ENCODE measurements at regions not wholly inside any gene's neighbourhood (a gene's known extent, or its start where the extent isn't known, plus 50 kb on each side); places are given as distances from the start of the nearest gene placed in this dataset.

DNA sequence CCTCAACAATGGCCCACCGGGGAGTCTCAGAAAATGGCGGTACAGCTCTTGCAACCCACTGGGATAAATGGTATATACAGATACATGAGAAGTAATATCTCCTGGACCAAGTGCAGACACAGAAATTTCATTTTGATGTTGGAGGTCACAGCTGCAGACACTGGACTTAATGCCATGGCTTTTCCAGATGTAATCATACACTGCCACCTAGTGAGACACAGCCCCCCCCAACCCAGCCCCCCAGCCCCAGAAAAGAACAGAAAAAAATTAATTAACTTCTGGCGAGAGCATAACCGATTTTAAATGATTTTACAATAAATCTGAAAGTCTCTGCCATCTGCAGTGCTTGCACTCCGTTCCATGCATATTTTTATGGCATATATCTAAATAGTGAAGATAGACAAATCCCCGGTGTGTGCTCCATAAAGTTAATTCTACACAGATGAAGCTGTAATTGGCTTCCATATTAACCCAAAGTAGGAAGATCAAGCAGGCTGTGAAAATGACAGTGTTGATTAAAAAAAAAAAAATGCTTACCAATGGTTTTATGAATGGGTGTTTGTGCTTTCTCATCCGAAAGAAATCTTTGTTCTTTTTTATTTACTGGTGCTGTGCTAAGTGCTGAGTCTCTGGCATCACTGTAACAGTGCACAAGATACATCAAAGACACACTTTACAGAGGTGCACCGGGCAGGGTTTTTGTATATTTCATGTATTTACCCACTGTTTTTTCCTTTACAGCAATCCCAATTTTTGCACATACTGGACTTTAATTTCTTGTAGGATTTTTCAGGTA is 804.1 kb downstream of the TFAP2A start:
- DNase-seq (ENCODE audit: low read depth) = no peak

DNA sequence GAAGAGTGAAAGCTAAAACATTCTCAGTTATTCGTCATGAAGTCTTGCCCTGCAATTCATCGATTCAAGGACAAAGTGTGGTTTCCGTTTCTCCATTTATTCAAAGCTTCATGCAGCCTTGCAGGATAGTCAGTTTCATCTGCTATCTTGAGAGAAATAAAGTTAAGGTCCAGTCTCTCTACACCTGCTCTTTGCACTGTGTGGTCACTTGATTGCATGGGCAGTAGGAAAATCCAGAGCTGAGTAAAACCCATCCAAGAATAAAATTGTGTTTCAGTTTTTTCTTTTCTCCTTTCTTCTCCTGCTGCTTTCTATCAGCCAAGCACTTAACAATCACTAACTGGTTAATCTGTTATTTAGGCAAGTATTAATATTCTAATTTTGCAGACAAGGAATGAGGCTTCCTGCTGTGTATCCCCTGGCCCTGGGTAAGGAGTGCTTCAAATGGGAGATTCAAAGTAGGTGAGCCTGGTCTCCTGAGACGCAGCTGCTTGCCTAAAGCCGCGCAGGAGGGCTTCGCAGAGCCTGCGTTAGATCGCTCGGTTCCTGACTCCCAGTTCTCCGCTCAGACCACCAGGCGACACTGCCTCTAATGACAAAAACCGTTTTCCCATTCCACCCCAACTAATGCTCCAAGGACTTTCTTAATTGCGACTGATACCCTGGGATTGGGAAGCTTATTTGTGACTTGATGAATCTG is 808.3 kb downstream of the TFAP2A start:
- no peak for DNase-seq (ENCODE audit: low read depth)

DNA sequence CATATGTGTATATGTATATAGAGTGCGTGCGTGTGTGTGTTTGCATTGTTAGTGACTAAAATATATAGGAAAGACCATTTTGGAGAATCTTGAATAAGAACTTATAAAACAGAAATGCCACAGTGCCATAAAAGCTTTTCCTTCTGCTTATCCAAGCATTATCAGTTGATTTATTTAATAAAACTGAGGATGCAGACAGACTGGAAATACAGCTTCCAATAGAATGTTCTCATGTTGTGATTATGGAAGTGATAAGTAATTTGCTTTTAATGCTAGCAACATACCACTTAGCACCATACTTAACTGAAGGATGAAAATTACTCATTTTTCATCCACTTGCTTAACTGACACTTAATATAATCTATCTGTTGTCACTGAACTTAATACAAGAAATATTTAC is 820.1 kb downstream of the TFAP2A start:
- DNase-seq (ENCODE audit: low read depth) = no peak

DNA sequence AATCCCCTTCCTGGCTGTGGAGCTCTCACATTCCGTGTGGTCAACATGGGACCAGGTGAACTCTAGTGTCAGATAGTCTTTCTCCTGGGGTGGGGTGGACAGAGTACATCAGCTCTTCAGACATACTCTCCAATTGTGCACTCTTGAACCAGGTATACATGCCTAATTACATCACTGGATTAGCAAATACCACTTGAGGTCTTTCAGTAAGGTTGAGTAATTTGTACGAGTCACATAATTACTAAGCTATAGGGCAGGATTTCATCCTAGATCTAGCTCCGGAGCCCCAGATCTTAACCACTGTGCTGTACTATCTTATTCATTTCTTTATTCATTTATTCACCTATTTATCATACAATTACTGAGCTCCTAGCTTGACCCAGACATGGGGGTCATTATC is 821.3 kb downstream of the TFAP2A start:
- no peak for DNase-seq (ENCODE audit: low read depth)

DNA sequence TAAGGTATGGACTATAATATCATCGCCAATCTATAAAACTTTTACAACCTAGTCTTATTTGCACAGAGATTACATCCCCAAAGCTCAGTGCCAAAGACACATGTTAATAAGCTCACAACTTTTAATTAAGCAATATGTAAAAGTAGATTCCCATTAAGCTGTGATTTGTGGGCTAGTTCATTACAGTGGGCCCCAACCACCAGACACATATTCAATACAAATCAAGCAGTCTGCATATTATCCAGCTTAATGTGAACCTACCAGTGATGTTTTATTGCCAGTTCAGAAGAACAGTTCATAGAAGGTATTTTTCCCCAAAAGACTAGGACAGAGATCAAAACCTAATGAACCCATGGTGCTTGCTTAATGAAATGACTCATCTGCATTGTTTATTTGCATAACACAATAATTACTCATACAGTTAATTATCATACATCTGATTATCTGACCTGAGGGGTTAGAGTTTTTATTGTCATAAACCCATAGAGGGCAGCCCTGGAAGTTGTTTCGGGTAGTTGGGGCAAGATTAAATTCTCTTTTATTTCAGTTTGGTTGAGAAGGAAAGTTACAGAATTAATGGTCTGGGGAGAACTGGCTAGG is 831.0 kb downstream of the TFAP2A start:
- DNase-seq (ENCODE audit: low read depth) = no peak

DNA sequence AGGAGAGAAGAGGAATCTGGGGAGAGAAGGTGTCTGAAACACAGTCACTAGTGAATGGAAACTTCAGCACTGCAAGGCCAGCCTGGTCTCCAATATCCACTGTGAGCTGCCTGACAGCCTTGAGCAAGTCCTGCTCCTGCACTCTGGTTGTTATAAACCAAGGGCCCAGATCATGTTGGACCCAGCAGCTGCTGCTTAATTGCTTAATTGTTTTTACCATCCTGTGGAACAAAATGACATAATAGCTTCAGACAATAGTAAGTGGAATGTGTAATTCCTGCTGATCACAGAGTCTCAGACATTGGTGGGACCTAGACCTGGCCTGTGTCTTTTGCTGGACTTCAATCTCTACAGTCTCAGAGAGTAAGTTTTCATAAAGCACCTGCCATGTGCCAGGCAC is 833.7 kb downstream of the TFAP2A start:
- DNase-seq (ENCODE audit: low read depth) = no peak

DNA sequence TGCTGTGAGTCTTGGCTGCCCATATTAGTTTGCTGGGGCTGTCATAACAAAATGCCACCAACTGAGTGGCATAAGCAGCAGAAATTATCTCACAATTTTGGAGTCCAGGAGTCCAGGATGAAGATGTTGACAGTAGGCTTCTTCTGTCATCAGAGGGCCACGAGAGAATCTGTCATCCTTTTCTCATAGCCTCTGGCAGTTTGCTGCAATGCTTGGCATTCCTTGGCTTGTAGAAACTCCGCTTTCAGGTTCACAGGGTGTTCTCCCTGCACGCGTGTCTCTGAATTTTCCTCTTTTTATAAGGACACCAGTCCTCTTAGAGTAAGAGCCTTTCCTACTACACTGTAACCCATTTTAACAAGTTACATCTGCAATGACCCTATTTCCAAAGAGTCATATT is 838.4 kb downstream of the TFAP2A start:
- no peak for DNase-seq (ENCODE audit: low read depth)

DNA sequence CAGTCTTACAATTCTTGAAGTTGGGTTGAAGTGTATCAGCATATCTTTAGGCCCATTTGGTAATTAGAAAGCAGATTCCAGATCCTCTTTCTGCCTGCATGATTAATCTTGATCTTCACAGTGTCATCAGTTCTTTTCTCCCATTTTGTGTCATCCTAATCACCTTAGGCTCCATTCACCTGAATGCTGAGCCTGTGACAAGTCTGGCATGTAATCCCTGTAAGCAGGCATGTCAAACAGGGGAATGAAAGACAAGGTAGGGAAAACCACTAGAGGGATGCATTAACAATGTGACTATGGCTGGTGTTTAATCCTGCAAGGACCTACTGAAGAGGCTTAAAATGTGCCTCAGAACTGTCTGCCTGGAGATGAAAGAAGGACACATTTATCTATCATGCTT is 848.8 kb downstream of the TFAP2A start:
- DNase-seq (ENCODE audit: low read depth) = no peak

DNA sequence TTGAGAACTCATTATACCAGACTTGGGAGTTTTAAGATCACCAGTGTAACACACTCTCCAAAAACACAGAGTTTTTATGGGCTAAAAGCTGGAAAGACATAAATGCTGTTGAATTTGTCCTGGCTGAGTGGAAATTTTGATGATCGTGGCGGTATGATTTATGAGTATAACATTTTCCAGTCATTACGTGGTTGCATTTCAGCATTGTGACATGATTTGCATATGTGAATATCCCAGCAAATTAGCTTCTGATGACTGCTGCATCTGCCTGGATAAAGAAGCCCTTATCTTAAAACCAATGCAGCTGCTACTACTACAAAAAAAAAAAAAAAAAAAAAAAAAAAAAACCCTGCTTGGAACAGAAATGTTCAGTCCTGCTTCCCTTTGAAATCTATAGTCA is 850.9 kb downstream of the TFAP2A start:
- no peak for DNase-seq (ENCODE audit: low read depth)

DNA sequence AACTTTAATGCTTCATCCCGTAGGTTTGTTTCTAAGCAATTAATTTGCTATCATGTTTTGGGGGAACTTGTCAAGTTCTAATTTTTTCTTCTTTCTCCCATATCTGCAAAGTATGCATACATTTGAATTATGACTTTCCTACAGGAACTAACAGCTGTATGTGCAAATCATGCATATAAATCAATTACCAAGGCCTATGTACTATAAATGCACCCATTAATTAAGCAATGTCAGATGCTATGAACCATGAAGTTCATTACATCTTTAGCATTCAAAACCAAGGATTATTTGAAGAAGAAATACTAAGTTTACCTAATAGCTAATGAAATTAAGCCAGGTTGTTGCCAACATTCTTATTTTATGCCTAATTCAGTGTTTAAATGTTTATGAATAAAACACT is 851.3 kb downstream of the TFAP2A start:
- DNase-seq (ENCODE audit: low read depth) = no peak

DNA sequence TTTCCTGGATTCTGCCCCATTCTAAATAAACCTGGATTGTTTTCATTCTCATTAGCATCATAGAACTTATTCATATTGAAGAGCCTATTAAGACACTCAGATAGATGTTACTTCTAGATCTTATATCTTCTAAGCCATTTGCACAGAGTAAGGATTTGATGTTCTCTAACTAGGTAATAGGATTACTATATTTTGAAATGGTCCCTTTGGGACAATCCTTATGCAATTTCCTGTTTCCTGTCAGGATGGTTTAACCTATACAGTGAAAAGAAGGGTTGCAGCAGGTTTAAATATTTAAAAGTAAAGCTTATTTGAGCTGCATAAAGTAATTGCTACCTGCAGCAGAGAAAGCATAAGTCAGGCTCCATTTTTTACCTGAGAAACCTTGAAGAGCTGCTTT is 860.1 kb downstream of the TFAP2A start:
- DNase-seq (ENCODE audit: low read depth) = no peak

DNA sequence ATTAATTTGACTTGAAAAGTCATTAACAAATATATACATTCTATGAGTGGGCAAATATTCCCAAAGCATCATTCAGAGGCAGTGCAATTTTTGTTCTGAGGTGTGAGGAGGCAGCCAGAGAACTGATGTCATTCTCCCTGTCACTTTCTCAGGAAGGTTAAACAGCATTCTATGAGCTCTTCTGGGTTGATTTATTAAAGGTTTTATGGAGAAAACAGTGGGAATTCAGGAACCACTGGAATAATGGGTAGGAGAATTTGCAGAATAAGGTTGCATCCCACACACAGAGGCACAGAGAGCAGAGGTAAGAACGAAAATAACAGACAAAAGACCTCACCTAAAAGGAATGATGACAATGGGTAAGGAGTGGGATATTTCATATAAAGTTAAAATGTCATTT is 860.6 kb downstream of the TFAP2A start:
- DNase-seq (ENCODE audit: low read depth) = no peak

DNA sequence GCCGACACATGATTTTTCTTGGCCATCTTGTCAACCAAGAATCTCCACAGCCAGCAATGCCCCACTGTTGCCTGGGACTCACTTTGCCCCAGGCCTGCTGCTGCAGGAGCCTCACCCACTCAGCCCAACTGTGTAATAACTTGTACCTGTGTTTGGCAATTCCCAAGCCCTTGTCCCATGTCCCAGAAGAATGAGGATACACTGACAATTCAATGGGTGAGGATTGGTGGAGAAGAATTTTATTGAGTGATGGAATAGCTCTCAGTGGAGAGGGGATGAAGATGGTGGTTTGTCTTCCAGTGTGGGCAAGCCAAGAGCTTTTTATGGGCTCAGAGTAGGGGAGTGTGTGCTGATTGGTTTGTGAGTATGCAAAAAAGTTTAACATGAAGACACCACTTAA is 861.9 kb downstream of the TFAP2A start:
- no peak for DNase-seq (ENCODE audit: low read depth)

DNA sequence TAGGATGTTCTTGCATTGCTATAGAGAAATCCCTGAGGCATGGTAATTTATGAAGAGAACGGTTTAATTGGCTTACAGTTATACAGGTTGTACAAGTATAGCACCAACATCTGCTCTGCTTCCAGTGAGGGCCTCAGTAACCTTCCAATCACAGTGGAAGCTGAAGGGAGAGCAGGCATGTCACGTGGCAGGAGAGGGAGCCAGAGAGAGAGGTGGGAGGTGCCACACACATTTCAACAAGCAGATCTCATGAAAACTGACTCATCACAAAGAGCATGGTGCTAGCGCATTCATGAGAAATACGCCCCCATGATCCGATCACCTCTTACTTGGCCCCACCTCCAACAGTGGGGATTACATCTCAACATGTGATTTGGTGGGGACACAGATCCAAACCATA is 871.2 kb downstream of the TFAP2A start:
- no peak for DNase-seq (ENCODE audit: low read depth)

DNA sequence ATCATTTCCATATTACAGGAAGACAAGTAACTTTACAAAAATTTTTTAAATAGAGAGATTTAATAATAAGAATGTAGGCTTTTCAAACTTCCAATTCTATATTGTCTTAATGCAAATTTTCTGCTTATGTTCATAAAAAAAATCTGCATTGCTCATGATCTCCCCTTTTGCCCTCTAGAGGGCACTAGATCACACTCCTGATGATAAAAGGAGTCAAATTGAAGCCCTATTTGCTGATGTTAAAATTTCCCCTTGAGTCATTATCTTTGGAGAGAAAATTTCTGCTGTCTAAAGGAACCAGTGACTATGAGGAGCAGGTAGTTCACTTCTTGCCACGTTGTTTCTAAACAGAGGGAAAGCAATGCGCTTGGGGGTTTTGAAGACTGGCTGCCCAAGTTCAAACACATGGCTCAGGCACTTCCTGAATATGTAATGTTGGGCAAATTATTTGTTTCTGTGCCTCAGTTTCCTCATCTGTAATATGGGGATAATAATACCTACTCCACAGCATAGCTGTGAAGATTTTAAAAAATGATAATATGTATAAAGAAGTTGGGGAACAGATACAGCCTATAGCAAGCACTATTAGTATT is 874.2 kb downstream of the TFAP2A start:
- DNase-seq (ENCODE audit: low read depth) = peak; percentile 34

DNA sequence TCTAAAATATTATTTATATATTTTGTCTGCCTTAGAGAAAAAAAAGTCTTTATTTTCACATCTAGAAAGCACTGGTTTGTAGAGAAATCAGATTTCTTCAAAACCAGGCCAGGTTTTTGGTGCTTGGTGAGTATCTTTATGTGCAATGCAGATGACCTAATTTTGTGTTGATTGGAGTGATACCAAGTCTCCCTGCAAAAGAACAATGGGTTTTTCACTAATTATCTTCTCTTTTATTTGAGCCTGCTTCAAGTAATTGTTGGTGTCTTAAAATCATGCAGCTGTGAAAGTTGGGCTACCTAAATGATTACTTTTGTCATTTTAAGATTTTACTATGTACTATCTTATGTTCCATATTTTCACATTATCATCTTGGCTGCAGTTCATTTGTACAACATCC is 874.7 kb downstream of the TFAP2A start:
- DNase-seq (ENCODE audit: low read depth) = no peak

DNA sequence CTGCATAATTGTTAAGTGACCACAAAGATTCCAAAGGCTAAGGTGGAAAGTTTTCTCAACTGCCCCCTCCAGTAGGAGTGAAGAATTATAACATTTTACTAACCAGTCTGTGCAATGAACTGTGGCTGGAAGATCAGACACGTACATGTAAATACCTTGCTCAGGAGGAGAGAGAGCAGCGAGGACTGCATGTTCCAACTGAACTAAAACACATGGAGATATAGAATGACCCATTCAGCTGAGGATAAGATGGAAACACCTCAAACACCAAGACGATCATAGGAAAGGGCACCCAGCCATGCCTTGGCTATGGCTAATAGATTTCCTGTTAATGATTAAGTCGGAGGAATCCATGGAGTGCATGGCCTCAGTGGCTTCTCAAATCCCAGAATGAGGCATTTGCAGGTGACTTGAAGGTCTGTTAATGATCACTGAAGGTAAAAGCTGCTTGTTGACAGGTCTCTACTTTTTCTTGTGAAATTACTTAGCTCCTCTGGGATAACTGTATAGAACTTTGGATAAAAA is 875.6 kb downstream of the TFAP2A start:
- DNase-seq (ENCODE audit: low read depth) = no peak

DNA sequence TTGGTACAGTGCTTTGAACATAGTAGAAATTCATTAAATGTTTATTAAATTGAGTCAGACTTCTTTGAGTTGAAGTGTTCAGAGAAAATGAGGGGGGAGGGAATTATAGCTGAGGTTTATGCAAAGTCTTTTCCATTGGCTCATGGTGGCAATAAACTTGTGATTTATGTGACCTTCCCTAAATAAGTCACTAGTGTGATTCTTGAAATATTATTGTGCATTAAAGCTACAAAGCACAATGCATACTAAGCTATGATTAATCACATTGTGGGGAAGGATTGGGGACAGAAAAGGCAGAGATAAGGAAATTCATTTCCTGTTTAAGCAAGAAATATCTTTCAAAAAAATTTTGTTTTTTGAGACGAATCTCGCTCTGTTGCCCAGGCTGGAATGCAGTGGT is 877.5 kb downstream of the TFAP2A start:
- peak; percentile 30 for DNase-seq (ENCODE audit: low read depth)

DNA sequence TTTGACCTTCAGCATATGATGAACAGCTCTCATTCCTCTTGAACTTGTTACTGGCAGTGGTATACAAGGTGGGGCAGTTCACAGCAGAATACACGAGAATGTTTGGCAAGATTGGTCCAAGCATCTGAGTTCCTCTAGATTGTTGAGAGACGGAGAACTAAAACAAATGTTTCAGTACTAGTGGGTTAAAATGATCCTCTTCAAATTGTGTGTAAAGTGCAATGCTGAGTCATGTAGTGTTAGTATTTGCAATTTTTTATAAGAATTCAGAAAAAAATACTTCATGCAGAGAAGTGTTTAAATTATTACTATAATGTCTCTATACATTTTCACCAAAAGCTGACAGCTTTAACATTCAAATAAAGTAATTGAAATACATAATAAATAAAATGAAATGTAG is 879.8 kb downstream of the TFAP2A start:
- DNase-seq (ENCODE audit: low read depth) = no peak

DNA sequence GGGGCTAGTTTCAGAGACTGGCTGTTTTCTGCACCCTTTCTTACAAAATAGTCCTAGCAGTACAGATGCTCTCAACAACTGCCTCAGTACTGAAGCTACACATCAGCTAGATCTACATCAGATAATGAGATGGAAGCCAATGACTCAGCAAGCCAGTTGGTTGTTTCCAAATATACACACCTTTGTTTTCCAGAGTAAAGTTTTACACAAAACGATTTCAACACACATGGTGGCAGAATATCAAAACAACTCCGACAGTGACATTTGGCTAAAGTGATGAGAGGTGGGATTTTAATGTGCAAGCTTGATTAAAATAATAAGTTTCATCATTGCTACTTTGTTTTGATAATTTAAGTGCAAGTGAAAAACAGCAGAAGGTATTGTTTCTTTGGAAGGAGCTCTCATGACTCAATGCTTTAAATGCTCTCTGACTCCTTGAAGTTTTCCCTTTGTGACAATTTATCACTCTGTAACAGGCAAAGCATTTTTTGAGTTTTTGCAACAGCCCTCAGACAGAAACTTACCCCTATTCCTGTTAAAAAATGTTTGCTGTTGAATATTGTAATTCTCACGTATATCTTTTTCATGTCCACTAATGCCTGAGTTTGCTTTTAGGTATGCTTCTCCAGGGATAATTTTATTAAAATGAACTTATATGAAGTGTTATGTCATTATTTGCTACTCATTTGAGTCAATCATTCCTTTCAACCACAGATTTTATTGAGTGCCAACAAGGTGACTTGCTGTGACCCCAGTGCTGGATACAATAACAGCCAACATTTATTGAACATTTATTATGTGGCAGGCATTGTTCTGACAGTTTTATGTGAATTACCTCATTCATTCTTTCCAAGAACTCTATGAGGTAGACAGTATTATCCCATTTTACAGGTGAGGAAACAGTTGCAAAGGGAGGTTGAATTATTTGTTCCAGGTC is 882.0 kb downstream of the TFAP2A start:
- DNase-seq (ENCODE audit: low read depth) = no peak

DNA sequence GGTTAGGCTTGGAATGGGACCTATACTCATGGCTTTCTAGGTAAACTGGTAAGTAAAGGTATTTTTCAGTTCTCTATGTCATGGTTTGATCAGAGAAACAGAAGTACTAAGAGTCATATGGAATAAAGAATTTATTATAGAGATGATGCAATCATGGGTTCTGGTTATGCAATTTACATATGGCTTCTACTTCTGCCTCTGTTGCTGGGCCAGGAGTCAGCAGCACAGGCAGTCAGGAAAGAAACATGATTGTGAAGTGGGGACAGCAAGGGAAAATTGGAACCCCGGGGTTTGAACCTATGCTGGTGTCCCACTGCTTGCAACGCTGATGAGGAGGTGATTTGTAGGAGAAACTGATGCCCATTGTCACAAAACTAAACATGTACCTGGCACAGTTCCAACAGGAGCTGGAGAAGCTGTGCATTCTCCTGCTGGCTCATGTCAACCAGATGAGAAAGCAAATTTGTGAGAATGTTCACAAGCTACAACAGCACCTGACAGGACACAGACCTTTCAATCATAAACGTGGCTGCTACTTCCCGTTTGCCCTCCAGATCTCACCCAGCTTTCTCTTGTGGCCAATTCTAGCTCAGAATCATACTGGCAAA is 887.1 kb downstream of the TFAP2A start:
- no peak for DNase-seq (ENCODE audit: low read depth)

All from non-pigmented ciliary epithelial cell (primary cell).